Neural progenitor cell (in vitro differentiated cells): ENCODE measurements at regions not wholly inside any gene's neighbourhood (a gene's known extent, or its start where the extent isn't known, plus 50 kb on each side); places are given as distances from the start of the nearest gene placed in this dataset.

ENCODE experiments used
- DNase-seq: peaks from one replicate; pipeline ENCODE4 v3.0.0-alpha.2; 2016; ENCODE audit warnings: low spot score
- H2AFZ ChIP-seq: fragments of 200-600 bp; sonication (generic); replicated peaks from 2 replicates; pipeline ENCODE4 v1.6.1; 2016; ENCODE audit warnings: antibody characterized with exemption
- H3F3A ChIP-seq: fragments of 200-600 bp; sonication (generic); 2 replicates; pipeline ENCODE4 v1.6.1; 2016; ENCODE audit warnings: antibody characterized with exemption, low read depth
- H3K27ac ChIP-seq: fragments of 200-600 bp; sonication (generic); 2 replicates; pipeline ENCODE4 v1.5.1; 2016; ENCODE audit warnings: mild to moderate bottlenecking
- H3K27me3 ChIP-seq: fragments of 200-600 bp; sonication (generic); 2 replicates; pipeline ENCODE4 v1.6.1; 2016; ENCODE audit warnings: mild to moderate bottlenecking, moderate library complexity
- H3K36me3 ChIP-seq: fragments of 200-600 bp; sonication (generic); 2 replicates; pipeline ENCODE4 v1.5.1; 2016
- H3K4me1 ChIP-seq: fragments of 200-600 bp; sonication (generic); 2 replicates; pipeline ENCODE4 v1.6.1; 2016; ENCODE audit warnings: mixed run types
- H3K4me2 ChIP-seq: fragments of 200-600 bp; sonication (generic); 2 replicates; pipeline ENCODE4 v1.6.1; 2016
- H3K4me3 ChIP-seq: fragments of 200-600 bp; sonication (generic); 2 replicates; pipeline ENCODE4 v1.5.1; 2016
- H3K79me2 ChIP-seq: fragments of 200-600 bp; sonication (generic); 2 replicates; pipeline ENCODE4 v1.6.1; 2016; ENCODE audit warnings: low read depth
- H3K9ac ChIP-seq: fragments of 200-600 bp; sonication (generic); 2 replicates; pipeline ENCODE4 v1.6.1; 2016
- H3K9me3 ChIP-seq: fragments of 200-600 bp; sonication (generic); 2 replicates; pipeline ENCODE4 v1.5.1; 2016; ENCODE audit warnings: low read depth
- H4K20me1 ChIP-seq: fragments of 200-600 bp; sonication (generic); 2 replicates; pipeline ENCODE4 v1.6.1; 2016; ENCODE audit warnings: low read depth
- H3K27ac Mint-ChIP-seq: 3 replicates; pipeline ENCODE4 v1.8.0; 2021; ENCODE audit warnings: mixed read lengths
- H3K27me3 Mint-ChIP-seq: 2 replicates; pipeline ENCODE4 v1.8.0; 2022; ENCODE audit warnings: low read depth, mild to moderate bottlenecking, inconsistent platforms, moderate library complexity, mixed read lengths; ENCODE audit not compliant: insufficient read depth
- H3K36me3 Mint-ChIP-seq: 3 replicates; pipeline ENCODE4 v1.8.0; 2021; ENCODE audit warnings: mixed read lengths
- H3K4me1 Mint-ChIP-seq: 3 replicates; pipeline ENCODE4 v1.8.0; 2021; ENCODE audit warnings: mixed read lengths
- H3K4me3 Mint-ChIP-seq: 3 replicates; pipeline ENCODE4 v1.8.0; 2021; ENCODE audit warnings: mild to moderate bottlenecking, moderate library complexity, mixed read lengths
- H3K9me3 Mint-ChIP-seq: 3 replicates; pipeline ENCODE4 v1.8.0; 2020; ENCODE audit warnings: mixed read lengths
- CTCF ChIP-seq: fragments of 200-600 bp; sonication (generic); IDR thresholded peaks from 2 replicates; pipeline ENCODE4 v1.5.1; 2017; ENCODE audit warnings: antibody characterized with exemption, mild to moderate bottlenecking
- EZH2 ChIP-seq: fragments of 200-600 bp; sonication (generic); IDR thresholded peaks from 2 replicates; pipeline ENCODE4 v1.6.1; 2017; ENCODE audit warnings: antibody characterized with exemption, mild to moderate bottlenecking, moderate library complexity
- EZH2phosphoT487 ChIP-seq: fragments of 200-600 bp; sonication (generic); IDR thresholded peaks from 2 replicates; pipeline ENCODE4 v1.6.1; 2017; ENCODE audit warnings: antibody characterized with exemption

GRCh38 chr4:126233483-126233882, 918.7 kb downstream of the FAT4 start:
- H3K9ac ChIP-seq = no peak overlapping the region
- no peak overlapping the region for H2AFZ ChIP-seq
- H3K36me3 ChIP-seq = no peaks in the 10 kb centered on the region
- peaks cover 2% of the 10 kb centered on the region for H3K27me3 Mint-ChIP-seq
- peaks cover 9% of the 10 kb centered on the region for H3K4me1 ChIP-seq
- no peaks in the 10 kb centered on the region for H3K79me2 ChIP-seq
- H3K4me2 ChIP-seq = no peak overlapping the region
- H3K27ac Mint-ChIP-seq = no peak overlapping the region
- peaks cover 4% of the 10 kb centered on the region for H3K4me1 Mint-ChIP-seq
- H3K9me3 Mint-ChIP-seq = peaks cover 3% of the 10 kb centered on the region
- no peaks in the 10 kb centered on the region for H3F3A ChIP-seq
- no peak overlapping the region for H3K27ac ChIP-seq
- no peaks in the 10 kb centered on the region for H3K9me3 ChIP-seq
- H4K20me1 ChIP-seq = no peaks in the 10 kb centered on the region
- no peak overlapping the region for H3K4me3 Mint-ChIP-seq
- H3K27me3 ChIP-seq = no peaks in the 10 kb centered on the region
- DNase-seq = no peak
- peaks cover 2% of the 10 kb centered on the region for H3K36me3 Mint-ChIP-seq
- H3K4me3 ChIP-seq = no peak overlapping the region
- TF ChIP-seq EZH2phosphoT487 (no peak), CTCF (no peak), EZH2 (no peak)

GRCh38 chr4:126238013-126238412, 923.3 kb downstream of the FAT4 start:
- Mint-ChIP-seq H3K9me3 (peaks cover 3% of the 10 kb centered on the region), H3K27ac (no peak overlapping the region), H3K4me3 (no peak overlapping the region), H3K27me3 (peaks cover 2% of the 10 kb centered on the region), H3K36me3 (peaks cover 2% of the 10 kb centered on the region), H3K4me1 (peaks cover 7% of the 10 kb centered on the region)
- Histone ChIP-seq H3K27me3 (no peaks in the 10 kb centered on the region), H3K9me3 (no peaks in the 10 kb centered on the region), H3K79me2 (no peaks in the 10 kb centered on the region), H3F3A (no peaks in the 10 kb centered on the region), H3K36me3 (no peaks in the 10 kb centered on the region), H2AFZ (peak overlapping the region; percentile 97), H3K4me1 (peaks cover 9% of the 10 kb centered on the region), H4K20me1 (no peaks in the 10 kb centered on the region), H3K4me2 (peak overlapping the region; percentile 14), H3K9ac (no peak overlapping the region), H3K27ac (no peak overlapping the region), H3K4me3 (no peak overlapping the region)
- DNase-seq = peak; percentile 40
- TF ChIP-seq CTCF (peak; percentile 16), EZH2phosphoT487 (no peak)

GRCh38 chr4:126241634-126242033, 926.9 kb downstream of the FAT4 start:
- Histone ChIP-seq H3K27me3 (no peaks in the 10 kb centered on the region), H3K27ac (no peak overlapping the region), H3K36me3 (no peaks in the 10 kb centered on the region), H3K9me3 (no peaks in the 10 kb centered on the region), H3K4me2 (no peak overlapping the region), H3K4me1 (peaks cover 9% of the 10 kb centered on the region), H4K20me1 (no peaks in the 10 kb centered on the region), H2AFZ (no peak overlapping the region), H3K79me2 (no peaks in the 10 kb centered on the region), H3F3A (no peaks in the 10 kb centered on the region), H3K4me3 (no peak overlapping the region), H3K9ac (no peak overlapping the region)
- Mint-ChIP-seq H3K36me3 (no peaks in the 10 kb centered on the region), H3K4me3 (no peak overlapping the region), H3K9me3 (peaks cover 4% of the 10 kb centered on the region), H3K27me3 (no peaks in the 10 kb centered on the region), H3K4me1 (peaks cover 11% of the 10 kb centered on the region), H3K27ac (no peak overlapping the region)
- no peak for TF ChIP-seq EZH2phosphoT487
- TF ChIP-seq CTCF = no peak
- no peak for TF ChIP-seq EZH2
- no peak for DNase-seq
